SK-N-SH (cell line): ENCODE measurements at regions not wholly inside any gene's neighbourhood (a gene's known extent, or its start where the extent isn't known, plus 50 kb on each side); places are given as distances from the start of the nearest gene placed in this dataset.

Source experiments
- CTCF ChIA-PET: fragments of 300-600, 350-600 bp; formaldehyde crosslinking; extraction: SDS; loops from one replicate; lab custom pipeline; 2021; lab: Yijun Ruan, JAX
- POLR2A ChIA-PET: fragments of 350-600 bp; sonication (Branson Sonifier 250); formaldehyde crosslinking; extraction: SDS; loops from one replicate; lab custom pipeline; 2020; ENCODE audit warnings: antibody characterized with exemption, inconsistent platforms; lab: Yijun Ruan, JAX
- DNase-seq: peaks from one replicate; pipeline ENCODE4 v3.0.0; 2012
- H2AFZ ChIP-seq: fragments of 200-600 bp; sonication (generic); 2 replicates; pipeline ENCODE4 v1.8.1; 2016; ENCODE audit warnings: antibody characterized with exemption, mild to moderate bottlenecking, low read depth
- H3F3A ChIP-seq: fragments of 200-600 bp; sonication (generic); replicated peaks from 2 replicates; pipeline ENCODE3; 2016; ENCODE audit warnings: antibody characterized with exemption, mild to moderate bottlenecking; ENCODE audit not compliant: insufficient read depth
- H3K27ac ChIP-seq, 2 experiments: fragments of 200-500 bp in 1 of 2; fragments of 200-600 bp in 1 of 2; sonication (Bioruptor generic) in 1 of 2; sonication (generic), shearing (Covaris generic) in 1 of 2; 2 replicates each; pipeline versions ENCODE4 v1.5.1 to v1.6.1; 2014 to 2016; ENCODE audit warnings: low read depth in 2 of 2, inconsistent platforms in 1 of 2, low read length in 1 of 2, mild to moderate bottlenecking in 1 of 2, mixed read lengths in 1 of 2
- H3K27me3 ChIP-seq: fragments of 200-600 bp; sonication (generic), shearing (Covaris generic); 2 replicates; pipeline ENCODE4 v1.6.1; 2016; ENCODE audit warnings: mixed run types; ENCODE audit not compliant: insufficient read depth
- H3K36me3 ChIP-seq, 2 experiments: fragments of 200-500 bp in 1 of 2; fragments of 200-600 bp in 1 of 2; sonication (Bioruptor generic) in 1 of 2; sonication (generic) in 1 of 2; replicated peaks in 1 of 2; 2 replicates each; pipeline versions ENCODE3 to v1.5.1; 2014 to 2016; ENCODE audit warnings: low read length in 1 of 2, mild to moderate bottlenecking in 1 of 2; ENCODE audit not compliant: insufficient read depth in 2 of 2, control insufficient read depth in 1 of 2
- H3K4me1 ChIP-seq, 2 experiments: fragments of 200-500 bp in 1 of 2; fragments of 200-600 bp in 1 of 2; sonication (Bioruptor generic) in 1 of 2; sonication (generic), shearing (Covaris generic) in 1 of 2; 2 replicates each; pipeline versions ENCODE4 v1.5.1 to v1.6.1; 2014 to 2016; ENCODE audit warnings: low read depth in 1 of 2, low read length in 1 of 2, mixed run types in 1 of 2; ENCODE audit not compliant: insufficient read depth in 2 of 2, control insufficient read depth in 1 of 2
- H3K4me2 ChIP-seq: fragments of 200-600 bp; sonication (generic), shearing (Covaris generic); 2 replicates; pipeline ENCODE4 v1.6.1; 2017; ENCODE audit warnings: mixed run types
- H3K4me3 ChIP-seq, 2 experiments: fragments of 200-500 bp in 1 of 2; fragments of 200-600 bp in 1 of 2; sonication (Bioruptor generic) in 1 of 2; sonication (generic), shearing (Covaris generic) in 1 of 2; 2 replicates each; pipeline versions ENCODE4 v1.5.1 to v1.8.1; 2014 to 2016; ENCODE audit warnings: low read depth in 2 of 2, inconsistent platforms in 1 of 2, low read length in 1 of 2, mild to moderate bottlenecking in 1 of 2, mixed read lengths in 1 of 2, moderate library complexity in 1 of 2
- H3K79me2 ChIP-seq: fragments of 200-600 bp; sonication (generic); 2 replicates; pipeline ENCODE4 v1.8.1; 2017; ENCODE audit warnings: mild to moderate bottlenecking; ENCODE audit not compliant: insufficient read depth
- H3K9ac ChIP-seq: fragments of 200-600 bp; sonication (generic); 2 replicates; pipeline ENCODE4 v1.6.1; 2017; ENCODE audit warnings: mixed run types
- H3K9me2 ChIP-seq: fragments of 200-600 bp; sonication (generic); 2 replicates; pipeline ENCODE4 v1.6.1; 2017; ENCODE audit warnings: mixed run types
- H3K9me3 ChIP-seq: fragments of 200-600 bp; sonication (generic); 2 replicates; pipeline ENCODE4 v1.6.1; 2017; ENCODE audit warnings: mixed run types, mild to moderate bottlenecking, moderate library complexity
- H4K20me1 ChIP-seq: fragments of 200-600 bp; sonication (generic); 2 replicates; pipeline ENCODE4 v1.6.1; 2017; ENCODE audit warnings: mild to moderate bottlenecking, mixed run types; ENCODE audit not compliant: insufficient read depth
- CTCF ChIP-seq: fragments of 200-600 bp; sonication (generic); IDR thresholded peaks from 2 replicates; pipeline ENCODE4 v1.6.1; 2017; ENCODE audit warnings: antibody characterized with exemption, mild to moderate bottlenecking, moderate library complexity
- ELF1 ChIP-seq: IDR thresholded peaks from 2 replicates; pipeline ENCODE4 v1.4.0; 2012
- EZH2phosphoT487 ChIP-seq: fragments of 200-600 bp; sonication (generic); IDR thresholded peaks from 2 replicates; pipeline ENCODE4 v1.6.1; 2017; ENCODE audit warnings: low read depth, mixed run types, mild to moderate bottlenecking, antibody characterized with exemption, moderate library complexity, borderline replicate concordance
- FOXJ3 ChIP-seq: sonication (generic); formaldehyde crosslinking; IDR thresholded peaks from 2 replicates; pipeline ENCODE4 v1.5.1; 2020; ENCODE audit warnings: mild to moderate bottlenecking, missing genetic modification reagents
- FOXM1 ChIP-seq: IDR thresholded peaks from 2 replicates; pipeline ENCODE4 v1.4.0; 2012; ENCODE audit warnings: low read depth, mild to moderate bottlenecking
- GABPA ChIP-seq: IDR thresholded peaks from 2 replicates; pipeline ENCODE4 v1.4.0; 2012; ENCODE audit warnings: low read depth, mild to moderate bottlenecking
- JUND ChIP-seq: IDR thresholded peaks from 2 replicates; pipeline ENCODE4 v1.4.0; 2012
- MAX ChIP-seq: IDR thresholded peaks from 2 replicates; pipeline ENCODE4 v1.4.0; 2012; ENCODE audit warnings: low read depth
- MXI1 ChIP-seq: IDR thresholded peaks from 2 replicates; pipeline ENCODE4 v1.6.1; 2012; ENCODE audit warnings: mild to moderate bottlenecking, low read depth, low read length, improper control_type of control experiment
- NRF1 ChIP-seq: IDR thresholded peaks from 2 replicates; pipeline ENCODE4 v1.6.1; 2012; ENCODE audit warnings: low read depth, mild to moderate bottlenecking, low read length
- PBX3 ChIP-seq: IDR thresholded peaks from 2 replicates; pipeline ENCODE4; 2012
- RAD21 ChIP-seq: IDR thresholded peaks from 2 replicates; pipeline ENCODE4 v1.6.1; 2012; ENCODE audit warnings: mild to moderate bottlenecking, low read length
- RCOR1 ChIP-seq: fragments of 150-350 bp; IDR thresholded peaks from 2 replicates; pipeline ENCODE4 v1.6.1; 2017; ENCODE audit warnings: antibody characterized with exemption, low read length
- RFX5 ChIP-seq: IDR thresholded peaks from 2 replicates; pipeline ENCODE4 v1.6.1; 2012; ENCODE audit warnings: mild to moderate bottlenecking, improper control_type of control experiment, low read length
- SIN3A ChIP-seq: IDR thresholded peaks from 2 replicates; pipeline ENCODE4 v1.6.1; 2012; ENCODE audit warnings: low read depth, mild to moderate bottlenecking, low read length, moderate library complexity, borderline replicate concordance
- TAF1 ChIP-seq: IDR thresholded peaks from 2 replicates; pipeline ENCODE4 v1.6.1; 2012; ENCODE audit warnings: low read depth, mild to moderate bottlenecking, low read length, moderate library complexity, borderline replicate concordance
- TCF12 ChIP-seq: IDR thresholded peaks from 2 replicates; pipeline ENCODE4 v1.4.0; 2012
- USF2 ChIP-seq: fragments of 150-350 bp; IDR thresholded peaks from 2 replicates; pipeline ENCODE4 v1.6.1; 2017; ENCODE audit warnings: antibody characterized with exemption, low read length, low read depth, borderline replicate concordance
- YY1 ChIP-seq: IDR thresholded peaks from 2 replicates; pipeline ENCODE4 v1.4.0; 2012; ENCODE audit warnings: low read depth, mild to moderate bottlenecking
- ZBTB33 ChIP-seq: IDR thresholded peaks from 2 replicates; pipeline ENCODE4 v1.4.0; 2012; ENCODE audit warnings: low read depth, borderline replicate concordance
- WGBS: methylation state at CpG from one replicate; pipeline ENCODE4 v1.1.6; 2017; ENCODE audit warnings: low lambda C conversion rate; 5-methylcytosine and 5-hydroxymethylcytosine counted together

GRCh38 chr12:41627476-41627875, 439.4 kb downstream of the PDZRN4 start:
- Histone ChIP-seq H3K4me1 (no peaks in the 10 kb centered on the region; a peak in 1 of 4 replicates), H3K9ac (no peak overlapping the region), H4K20me1 (no peaks in the 10 kb centered on the region), H3K27ac (no peak overlapping the region), H3F3A (no peaks in the 10 kb centered on the region), H3K4me2 (no peak overlapping the region), H3K9me3 (no peaks in the 10 kb centered on the region), H3K9me2 (no peaks in the 10 kb centered on the region), H3K36me3 (no peaks in the 10 kb centered on the region), H3K79me2 (no peaks in the 10 kb centered on the region)
- ChIA-PET POLR2A (no interaction called here), CTCF (no interaction called here)
- DNase-seq: no peak
- WGBS: 39% methylated on average over 5 of the region's 5 CpGs
- TF ChIP-seq JUND (no peak), SIN3A (no peak), NRF1 (no peak), TAF1 (no peak), RFX5 (no peak), MAX (no peak), PBX3 (no peak), USF2 (no peak), RAD21 (no peak), YY1 (no peak)
- TF ChIP-seq, all 33 proteins: peak for 0
- Histone ChIP-seq H3K27me3 (no peaks in the 10 kb centered on the region), H3K4me3 (no peak overlapping the region), H2AFZ (no peak overlapping the region)

- ChIA-PET CTCF (no interaction called here), POLR2A (no interaction called here)
- Histone ChIP-seq H2AFZ (no peak overlapping the region), H3K9me2 (no peaks in the 10 kb centered on the region), H3K9me3 (no peaks in the 10 kb centered on the region), H3K9ac (no peak overlapping the region), H3K79me2 (no peaks in the 10 kb centered on the region), H3F3A (no peaks in the 10 kb centered on the region), H3K4me3 (no peak overlapping the region), H3K27me3 (no peaks in the 10 kb centered on the region), H3K4me1 (no peaks in the 10 kb centered on the region; a peak in 1 of 4 replicates), H3K36me3 (no peaks in the 10 kb centered on the region), H3K4me2 (no peak overlapping the region), H3K27ac (no peak overlapping the region), H4K20me1 (no peaks in the 10 kb centered on the region)
- TF ChIP-seq GABPA: no peak
- no peak for TF ChIP-seq PBX3
- TF ChIP-seq ZBTB33: no peak
- no peak for TF ChIP-seq FOXM1
- TF ChIP-seq EZH2phosphoT487: no peak
- no peak for TF ChIP-seq ELF1
- no peak for TF ChIP-seq JUND
- no peak for TF ChIP-seq TCF12
- no peak for TF ChIP-seq FOXJ3
- TF ChIP-seq MXI1: no peak
- TF ChIP-seq CTCF: no peak
- TF ChIP-seq RCOR1: no peak
- TF ChIP-seq RAD21: no peak
- WGBS: 6% methylated on average over 1 of the region's 1 CpG
- DNase-seq: no peak
Observed at GRCh38 chr12:41624571-41624970, 436.5 kb downstream of the PDZRN4 start.
